NCI-H1436 (cell line): ENCODE measurements at regions not wholly inside any gene's neighbourhood (a gene's known extent, or its start where the extent isn't known, plus 50 kb on each side); places are given as distances from the start of the nearest gene placed in this dataset.
A peak's percentile ranks its signal among the peaks of the same experiment; 100 is the strongest.

Experiments
- DNase-seq: peaks from one replicate; lab custom pipeline; 2025; lab: John Stamatoyannopoulos, UW

- no peak for DNase-seq
Measured at GRCh38 chr17:77887110-77887463, 71.4 kb upstream of the TNRC6C start.

GRCh38 chr17:77887464-77888241 is 70.8 kb upstream of the TNRC6C start:
- peak; percentile 80 for DNase-seq

DNA sequence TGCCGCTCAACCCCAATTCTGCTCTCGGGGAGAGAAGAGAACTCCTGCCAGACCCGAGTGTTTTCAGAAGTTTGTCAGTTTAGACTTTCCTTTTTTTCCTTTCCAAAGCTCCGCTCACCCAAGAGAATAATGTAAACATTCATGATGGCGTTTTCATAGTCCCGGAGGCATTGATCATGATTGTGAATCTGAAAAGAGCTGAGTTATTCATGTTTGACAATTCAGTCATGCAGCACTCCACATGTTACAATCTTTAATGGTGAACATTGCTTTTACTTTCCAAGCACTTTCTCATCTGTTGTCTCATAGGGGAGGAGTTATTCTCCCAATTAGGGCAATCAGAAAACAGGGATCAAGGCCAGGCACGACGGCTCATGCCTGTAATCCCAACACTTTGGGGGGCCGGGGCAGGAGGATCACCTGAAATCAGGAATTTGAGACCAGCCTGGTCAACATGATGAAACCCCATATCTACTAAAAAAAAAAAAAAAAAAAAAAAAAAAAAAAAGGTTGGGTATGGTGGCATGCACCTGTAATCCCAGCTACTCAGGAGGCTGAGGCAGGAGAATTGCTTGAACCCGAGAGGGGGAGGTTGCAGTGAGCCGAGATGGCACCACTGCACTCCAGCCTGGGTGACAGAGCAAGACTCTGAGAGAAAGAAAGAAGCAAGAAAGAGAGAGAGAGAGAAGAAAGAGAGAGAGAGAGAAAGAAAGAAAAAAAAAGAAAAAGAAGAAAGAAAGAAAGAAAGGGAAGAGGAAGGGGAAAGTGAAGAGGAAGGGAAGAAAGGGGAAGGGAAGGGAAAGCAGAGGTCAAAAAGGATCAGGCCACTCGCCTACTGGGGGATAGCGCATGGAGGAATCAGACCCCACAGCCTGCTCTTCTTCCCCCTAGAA is 70.0 kb upstream of the TNRC6C start:
- DNase-seq = no peak

GRCh38 chr17:77889135-77889505 is 69.4 kb upstream of the TNRC6C start:
- DNase-seq = no peak

DNA sequence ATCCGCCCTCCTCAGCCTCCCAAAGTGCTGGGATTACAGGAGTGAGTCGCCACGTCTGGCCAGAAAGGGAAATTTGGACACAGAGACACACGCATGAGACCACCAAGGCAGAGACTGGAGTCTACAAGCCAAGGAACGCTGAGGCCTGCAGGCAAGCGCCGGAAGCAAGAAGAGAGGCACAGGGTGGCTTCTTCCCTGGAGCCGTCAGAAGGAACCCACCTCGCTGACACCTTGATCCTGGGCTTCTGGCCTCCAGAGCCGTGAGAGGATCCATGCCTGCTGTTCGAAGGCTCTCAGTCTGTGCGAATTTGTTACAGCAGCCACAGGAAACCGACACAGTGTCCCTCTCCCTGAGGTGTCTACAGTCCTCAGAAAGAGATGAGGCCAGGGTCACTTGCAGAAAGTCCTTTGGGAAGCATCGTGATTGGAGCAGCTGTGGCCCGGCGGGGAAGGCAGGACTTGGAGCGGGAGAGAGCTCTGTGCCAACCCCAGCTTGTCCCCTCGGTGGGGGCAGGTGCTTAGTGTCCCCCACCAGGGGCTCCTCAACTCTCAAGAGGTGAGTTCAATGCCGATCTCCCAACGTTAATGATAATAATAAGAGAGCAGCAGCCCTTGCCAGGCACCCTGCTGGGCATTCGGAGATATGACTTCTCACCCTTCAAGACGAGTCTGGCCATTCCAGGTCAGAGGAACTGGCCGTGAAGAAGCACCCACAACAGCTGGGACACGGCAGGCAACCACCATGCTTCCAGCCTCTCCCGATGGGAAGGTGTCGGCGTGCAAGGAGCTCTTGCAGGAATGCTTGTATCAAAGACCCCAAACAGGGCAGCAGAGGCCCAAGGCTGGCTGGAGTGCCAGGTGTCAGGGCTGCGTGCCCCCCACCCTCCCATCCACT is 68.4 kb upstream of the TNRC6C start:
- DNase-seq = no peak

DNA sequence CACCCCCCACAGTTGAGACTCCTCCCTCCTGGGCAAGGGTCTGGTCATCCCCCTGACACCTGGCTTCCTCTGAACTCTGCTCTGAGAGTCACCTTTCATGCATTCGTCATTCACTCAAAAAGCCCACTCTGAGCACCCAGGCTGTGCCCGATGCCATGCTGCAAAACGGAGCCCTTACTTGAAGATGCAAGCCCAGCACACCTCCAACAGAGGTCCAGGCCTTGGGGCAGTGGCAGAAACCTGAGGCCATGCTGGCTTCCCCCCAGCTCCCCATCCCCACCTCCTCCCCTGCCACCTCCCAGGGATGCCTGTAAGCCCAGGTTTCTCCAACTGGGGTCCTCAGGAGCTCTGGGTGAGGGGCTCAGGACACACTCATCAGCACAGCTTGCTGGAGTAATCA is 67.7 kb upstream of the TNRC6C start:
- no peak for DNase-seq

DNA sequence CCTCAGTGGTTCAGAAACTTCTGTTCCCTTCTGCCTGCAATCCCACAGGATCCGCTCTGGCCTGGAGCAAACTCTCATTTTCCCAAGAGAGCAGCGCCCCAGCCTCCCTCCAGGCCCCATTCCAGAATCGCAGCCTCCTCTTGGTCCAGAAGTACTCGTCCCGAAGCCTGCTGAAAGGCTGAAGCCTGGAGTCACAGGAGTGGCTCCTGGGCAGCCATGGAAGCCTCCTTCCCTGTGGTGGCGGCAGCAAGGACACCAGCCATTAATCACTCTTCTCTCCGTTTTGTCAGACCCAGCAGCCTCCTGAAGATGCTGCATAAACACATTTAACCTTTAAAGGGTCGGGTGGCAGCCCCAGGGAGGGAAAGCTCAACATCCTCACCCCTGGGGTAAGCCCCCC is 66.9 kb upstream of the TNRC6C start:
- DNase-seq = no peak

- no peak for DNase-seq
Measured at GRCh38 chr17:77892031-77892430, 66.5 kb upstream of the TNRC6C start.

GRCh38 chr17:77892469-77893143 is 65.9 kb upstream of the TNRC6C start:
- no peak for DNase-seq

DNA sequence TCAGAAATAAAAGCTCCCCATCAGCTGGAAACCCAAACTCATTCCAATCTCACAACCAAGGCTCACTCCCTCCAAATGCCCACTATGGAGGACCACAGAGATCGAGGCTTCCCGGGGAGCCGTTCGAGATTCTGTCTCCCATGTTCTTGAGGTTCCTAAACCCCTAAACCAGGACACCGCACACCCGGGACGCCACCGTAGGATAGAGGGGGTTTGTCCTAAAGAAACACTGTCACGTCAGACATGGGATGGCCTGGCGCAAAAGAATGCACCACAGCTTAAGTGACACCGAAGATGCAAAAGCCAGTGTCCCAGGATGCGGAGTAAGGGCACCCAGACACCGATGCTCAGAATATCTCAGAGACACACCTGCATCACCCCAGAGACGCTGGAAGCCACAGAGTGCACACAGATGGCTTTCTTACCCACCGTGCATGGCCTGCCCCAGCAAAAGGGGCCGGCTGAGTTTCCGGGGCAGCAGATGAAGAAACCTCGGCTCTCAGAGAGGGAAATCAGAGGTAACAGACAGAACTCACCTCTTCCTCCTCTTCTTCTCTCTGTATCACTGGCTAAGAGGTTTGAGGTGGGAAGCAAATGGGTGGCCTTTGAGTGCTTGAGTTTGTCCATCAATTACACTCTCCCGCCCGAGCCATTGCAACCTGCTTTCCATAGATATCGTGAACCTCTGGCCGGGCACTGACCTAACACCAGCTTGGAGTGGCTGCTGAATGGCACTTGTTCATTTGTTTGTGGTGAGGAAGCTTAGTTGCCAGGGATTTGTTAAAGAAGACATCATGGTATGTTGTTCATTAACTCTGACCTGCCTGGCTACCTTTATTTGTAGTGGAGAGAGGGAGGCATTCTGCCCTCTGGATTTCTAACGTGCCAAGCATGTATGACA is 65.1 kb upstream of the TNRC6C start:
- DNase-seq = no peak

DNA sequence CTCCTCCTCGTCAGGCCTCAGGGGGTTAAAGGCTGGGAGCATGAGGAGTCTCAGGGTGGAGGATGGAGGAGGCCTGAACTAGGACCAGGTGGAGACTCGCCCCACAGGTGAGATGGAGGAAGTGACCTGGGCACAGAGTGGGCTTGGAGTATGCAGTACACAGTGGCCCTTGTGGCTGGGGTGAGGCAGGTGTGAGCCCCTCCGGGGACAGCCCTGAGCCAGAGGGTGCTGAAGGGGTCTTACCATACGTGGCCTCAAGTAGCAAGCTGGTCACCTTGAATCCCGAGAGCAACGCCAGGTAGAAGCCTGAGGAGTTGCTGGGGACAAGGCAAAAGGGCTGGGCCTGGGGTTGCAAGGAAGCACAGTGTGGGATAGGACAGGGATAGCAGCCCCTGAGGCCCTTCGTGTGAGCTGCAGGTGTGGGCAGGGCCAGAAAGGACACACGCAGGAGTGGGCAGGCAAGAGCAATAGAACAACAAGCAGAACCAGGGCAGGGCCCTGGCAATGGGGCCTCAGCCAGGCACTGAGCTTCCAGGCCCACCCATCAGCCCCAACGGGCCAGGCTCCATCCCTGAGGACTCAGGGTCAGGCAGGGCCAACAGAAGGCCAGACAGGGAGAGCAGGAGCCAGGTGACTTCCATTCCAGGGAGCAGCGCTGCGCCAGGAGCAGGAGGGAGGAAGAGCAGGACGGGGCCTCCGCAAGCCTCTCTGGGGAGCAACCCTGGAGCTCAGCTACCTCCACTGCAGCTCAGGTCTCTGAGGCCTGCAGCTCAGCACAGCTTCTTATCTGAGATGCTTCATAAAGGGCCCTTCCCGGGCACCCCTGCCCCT is 64.2 kb upstream of the TNRC6C start:
- DNase-seq = no peak

- no peak for DNase-seq
Measured at GRCh38 chr17:77897741-77898301, 60.7 kb upstream of the TNRC6C start.

DNA sequence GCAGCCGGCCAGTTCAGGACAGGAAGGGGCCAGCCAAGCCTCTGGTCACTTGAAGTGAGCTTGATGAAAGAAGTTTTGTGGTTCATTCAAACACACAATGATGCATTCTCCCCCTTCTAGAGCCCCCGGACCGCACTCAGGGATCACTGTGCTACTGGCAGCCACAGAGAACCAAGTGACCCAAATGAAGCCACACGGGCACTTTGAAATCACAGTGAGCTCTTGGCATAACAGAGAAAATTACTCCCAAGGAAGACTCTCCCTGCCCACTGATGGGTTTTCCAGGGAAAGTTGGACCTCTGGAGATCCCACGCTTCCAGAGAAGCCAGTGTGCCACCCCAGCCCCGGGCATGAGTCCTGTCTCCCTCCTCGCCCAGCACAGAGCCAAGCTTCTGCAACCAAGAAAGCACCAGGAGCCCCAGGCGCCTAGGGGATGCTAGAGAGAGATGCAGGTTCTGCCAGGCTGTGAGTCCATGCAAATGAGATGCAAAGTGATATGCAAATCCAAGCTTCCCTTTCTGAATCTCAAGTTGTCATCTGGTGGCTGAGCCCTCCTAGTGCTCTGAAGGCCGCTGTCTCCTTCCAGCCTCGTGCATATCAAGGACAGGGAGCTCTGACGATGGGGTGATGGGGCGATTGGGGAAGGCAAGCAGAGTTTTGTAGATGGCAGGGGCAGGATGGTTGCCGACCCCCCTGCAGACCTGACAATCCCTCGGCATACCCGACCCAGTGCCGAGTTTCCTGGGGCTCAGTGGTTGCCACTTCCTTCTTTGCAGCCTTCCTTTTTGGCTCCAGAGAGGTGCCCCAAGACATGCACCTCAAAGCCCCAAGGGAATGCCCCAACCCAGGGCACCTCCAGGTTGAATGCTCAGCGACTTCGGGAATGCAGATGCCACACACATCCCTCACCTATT is 59.7 kb upstream of the TNRC6C start:
- no peak for DNase-seq

GRCh38 chr17:77899498-77899897 is 59.0 kb upstream of the TNRC6C start:
- no peak for DNase-seq

DNA sequence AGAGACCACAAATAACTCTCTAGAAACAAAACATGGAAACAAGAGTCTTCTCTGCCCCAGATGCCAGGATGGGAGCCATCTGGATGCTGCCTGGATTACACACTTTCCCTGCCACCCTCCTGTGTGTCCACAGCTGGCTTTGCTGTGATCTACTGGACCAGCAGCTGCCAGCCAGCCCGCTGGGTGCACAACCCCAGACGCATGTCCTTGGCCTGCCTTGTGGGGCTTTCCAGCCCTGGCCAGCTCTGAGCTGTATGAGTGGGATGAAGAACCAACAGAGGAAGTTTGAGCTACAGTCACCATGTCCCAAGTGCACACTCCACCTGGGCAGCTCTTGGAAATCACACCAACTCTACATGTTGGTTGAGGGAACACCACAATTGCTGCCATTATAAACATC is 57.0 kb upstream of the TNRC6C start:
- DNase-seq = no peak

DNA sequence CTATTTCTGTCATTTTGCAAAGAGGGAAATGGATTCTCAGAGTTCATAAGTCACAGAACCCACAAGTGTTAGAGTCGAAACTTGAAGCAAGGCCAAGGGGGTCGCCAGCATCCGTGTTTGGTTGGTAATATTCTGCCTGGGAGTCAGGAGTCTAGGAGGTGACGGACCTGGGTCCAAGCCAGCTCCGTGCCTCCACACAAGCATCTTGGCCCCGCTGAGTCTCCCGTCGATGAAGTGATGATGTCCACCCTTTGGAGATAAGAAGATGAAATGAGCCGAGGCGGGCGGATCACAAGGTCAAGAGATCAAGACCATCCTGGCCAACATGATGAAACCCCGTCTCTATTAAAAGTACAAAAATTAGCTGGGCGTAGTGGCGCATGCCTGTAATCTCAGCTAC is 53.2 kb upstream of the TNRC6C start:
- DNase-seq = no peak

- no peak for DNase-seq
Measured at GRCh38 chr17:77905766-77906165, 52.7 kb upstream of the TNRC6C start.

- no peak for DNase-seq
Measured at GRCh38 chr17:77906377-77906871, 52.1 kb upstream of the TNRC6C start.
